ENCODE measurements at regions not wholly inside any gene's neighbourhood (a gene's known extent, or its start where the extent isn't known, plus 50 kb on each side); places are given as distances from the start of the nearest gene placed in this dataset.
"Not testable (repeated sequence)": the region's sequence is repeated elsewhere in the genome, so short reads cannot be mapped to it uniquely, and the experiment has no call there.

DNA sequence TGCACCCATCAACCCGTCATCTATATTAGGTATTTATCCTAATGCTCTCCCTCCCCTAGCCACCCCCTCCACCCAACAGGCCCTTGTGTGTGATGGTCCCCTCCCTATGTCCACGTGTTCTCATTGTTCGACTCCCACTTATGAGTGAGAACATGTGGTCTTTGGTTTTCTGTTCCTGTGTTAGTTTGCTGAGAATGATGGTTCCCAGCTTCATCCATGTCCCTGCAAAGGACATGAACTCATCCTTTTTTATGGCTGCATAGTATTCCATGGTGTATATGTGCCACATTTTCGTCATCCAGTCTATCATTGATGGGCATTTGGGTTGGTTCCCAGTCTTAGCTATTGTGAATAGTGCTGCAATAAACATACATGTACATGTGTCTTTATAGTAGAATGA, 253.4 kb downstream of the FOXD2 start:
- TF ChIP-seq POLR2A, CTCF (IDR thresholded peaks at IDR 0.05): not testable (repeated sequence)
